ENCODE measurements at regions not wholly inside any gene's neighbourhood (a gene's known extent, or its start where the extent isn't known, plus 50 kb on each side); places are given as distances from the start of the nearest gene placed in this dataset.

- H3K4me2 ChIP-seq (ENCODE audit: low read length), result no peak overlapping the region
- H3K4me3 ChIP-seq (ENCODE audit: low read length), result no peak overlapping the region
- no peaks in the 10 kb centered on the region for H3K27me3 ChIP-seq (ENCODE audit: control insufficient read depth, insufficient read depth, low read length)
- H3K9me3 ChIP-seq (replicated peaks; ENCODE audit: low read length), result no peaks in the 10 kb centered on the region
- no peaks in the 10 kb centered on the region for H3K36me3 ChIP-seq (ENCODE audit: insufficient read depth, low read length)
- no peak overlapping the region for H3K9ac ChIP-seq (ENCODE audit: low read depth, low read length)
- peaks cover 5% of the 10 kb centered on the region for H3K4me1 ChIP-seq (ENCODE audit: control insufficient read depth, insufficient read depth, low read length)
These were observed 386.6 kb upstream of the CPEB2 start for GRCh38 chr4:14615671-14616070.

- Histone ChIP-seq H3K4me2 (ENCODE audit: low read length) (no peak overlapping the region), H3K4me1 (ENCODE audit: control insufficient read depth, insufficient read depth, low read length) (peaks cover 5% of the 10 kb centered on the region), H3K27me3 (ENCODE audit: control insufficient read depth, insufficient read depth, low read length) (no peaks in the 10 kb centered on the region), H3K9ac (ENCODE audit: low read depth, low read length) (no peak overlapping the region), H3K4me3 (ENCODE audit: low read length) (no peak overlapping the region), H3K9me3 (replicated peaks; ENCODE audit: low read length) (no peaks in the 10 kb centered on the region), H3K36me3 (ENCODE audit: insufficient read depth, low read length) (no peaks in the 10 kb centered on the region)
These were observed 381.6 kb upstream of the CPEB2 start for GRCh38 chr4:14620567-14621141.

GRCh38 chr4:14621731-14622463 is 380.4 kb upstream of the CPEB2 start:
- no peaks in the 10 kb centered on the region for H3K27me3 ChIP-seq (ENCODE audit: control insufficient read depth, insufficient read depth, low read length)
- no peak overlapping the region for H3K9ac ChIP-seq (ENCODE audit: low read depth, low read length)
- H3K4me2 ChIP-seq (ENCODE audit: low read length), result no peak overlapping the region
- no peaks in the 10 kb centered on the region for H3K36me3 ChIP-seq (ENCODE audit: insufficient read depth, low read length)
- H3K4me1 ChIP-seq (ENCODE audit: control insufficient read depth, insufficient read depth, low read length), result peaks cover 5% of the 10 kb centered on the region
- H3K9me3 ChIP-seq (replicated peaks; ENCODE audit: low read length), result no peaks in the 10 kb centered on the region
- H3K4me3 ChIP-seq (ENCODE audit: low read length), result no peak overlapping the region

- Histone ChIP-seq H3K36me3 (ENCODE audit: insufficient read depth, low read length) (no peaks in the 10 kb centered on the region), H3K9ac (ENCODE audit: low read depth, low read length) (no peak overlapping the region), H3K4me3 (ENCODE audit: low read length) (no peak overlapping the region), H3K4me1 (ENCODE audit: control insufficient read depth, insufficient read depth, low read length) (no peaks in the 10 kb centered on the region), H3K27me3 (ENCODE audit: control insufficient read depth, insufficient read depth, low read length) (no peaks in the 10 kb centered on the region), H3K4me2 (ENCODE audit: low read length) (no peak overlapping the region), H3K9me3 (replicated peaks; ENCODE audit: low read length) (no peaks in the 10 kb centered on the region)
These were observed 375.2 kb upstream of the CPEB2 start for GRCh38 chr4:14627038-14627437.

GRCh38 chr4:14631806-14632440 is 370.4 kb upstream of the CPEB2 start:
- no peaks in the 10 kb centered on the region for H3K27me3 ChIP-seq (ENCODE audit: control insufficient read depth, insufficient read depth, low read length)
- no peak overlapping the region for H3K9ac ChIP-seq (ENCODE audit: low read depth, low read length)
- peaks cover 5% of the 10 kb centered on the region for H3K4me1 ChIP-seq (ENCODE audit: control insufficient read depth, insufficient read depth, low read length)
- H3K9me3 ChIP-seq (replicated peaks; ENCODE audit: low read length), result no peaks in the 10 kb centered on the region
- H3K4me2 ChIP-seq (ENCODE audit: low read length), result no peak overlapping the region
- H3K36me3 ChIP-seq (ENCODE audit: insufficient read depth, low read length), result no peaks in the 10 kb centered on the region
- H3K4me3 ChIP-seq (ENCODE audit: low read length), result no peak overlapping the region

- no peak overlapping the region for H3K4me3 ChIP-seq (ENCODE audit: low read length)
- no peaks in the 10 kb centered on the region for H3K36me3 ChIP-seq (ENCODE audit: insufficient read depth, low read length)
- H3K4me2 ChIP-seq (ENCODE audit: low read length), result no peak overlapping the region
- no peaks in the 10 kb centered on the region for H3K9me3 ChIP-seq (replicated peaks; ENCODE audit: low read length)
- peaks cover 6% of the 10 kb centered on the region for H3K4me1 ChIP-seq (ENCODE audit: control insufficient read depth, insufficient read depth, low read length)
- H3K27me3 ChIP-seq (ENCODE audit: control insufficient read depth, insufficient read depth, low read length), result no peaks in the 10 kb centered on the region
- H3K9ac ChIP-seq (ENCODE audit: low read depth, low read length), result no peak overlapping the region
These were observed 365.7 kb upstream of the CPEB2 start for GRCh38 chr4:14636563-14636962.

GRCh38 chr4:14640476-14640875 is 361.8 kb upstream of the CPEB2 start:
- Histone ChIP-seq H3K27me3 (ENCODE audit: control insufficient read depth, insufficient read depth, low read length) (no peaks in the 10 kb centered on the region), H3K4me3 (ENCODE audit: low read length) (no peak overlapping the region), H3K4me1 (ENCODE audit: control insufficient read depth, insufficient read depth, low read length) (peaks cover 6% of the 10 kb centered on the region), H3K9me3 (replicated peaks; ENCODE audit: low read length) (no peaks in the 10 kb centered on the region), H3K9ac (ENCODE audit: low read depth, low read length) (no peak overlapping the region), H3K36me3 (ENCODE audit: insufficient read depth, low read length) (no peaks in the 10 kb centered on the region), H3K4me2 (ENCODE audit: low read length) (no peak overlapping the region)

GRCh38 chr4:14641871-14642270 is 360.4 kb upstream of the CPEB2 start:
- H3K9me3 ChIP-seq (replicated peaks; ENCODE audit: low read length), result no peaks in the 10 kb centered on the region
- no peak overlapping the region for H3K9ac ChIP-seq (ENCODE audit: low read depth, low read length)
- peaks cover 2% of the 10 kb centered on the region for H3K4me1 ChIP-seq (ENCODE audit: control insufficient read depth, insufficient read depth, low read length)
- H3K27me3 ChIP-seq (ENCODE audit: control insufficient read depth, insufficient read depth, low read length), result no peaks in the 10 kb centered on the region
- no peak overlapping the region for H3K4me2 ChIP-seq (ENCODE audit: low read length)
- no peak overlapping the region for H3K4me3 ChIP-seq (ENCODE audit: low read length)
- H3K36me3 ChIP-seq (ENCODE audit: insufficient read depth, low read length), result no peaks in the 10 kb centered on the region

- Histone ChIP-seq H3K36me3 (ENCODE audit: insufficient read depth, low read length) (no peaks in the 10 kb centered on the region), H3K4me2 (ENCODE audit: low read length) (no peak overlapping the region)
These were observed 357.6 kb upstream of the CPEB2 start for GRCh38 chr4:14644580-14645282.

GRCh38 chr4:14646831-14647230 is 355.4 kb upstream of the CPEB2 start:
- Histone ChIP-seq H3K9ac (ENCODE audit: low read depth, low read length) (no peak overlapping the region), H3K4me3 (ENCODE audit: low read length) (no peak overlapping the region), H3K36me3 (ENCODE audit: insufficient read depth, low read length) (no peaks in the 10 kb centered on the region), H3K4me1 (ENCODE audit: control insufficient read depth, insufficient read depth, low read length) (no peaks in the 10 kb centered on the region), H3K4me2 (ENCODE audit: low read length) (no peak overlapping the region), H3K27me3 (ENCODE audit: control insufficient read depth, insufficient read depth, low read length) (no peaks in the 10 kb centered on the region), H3K9me3 (replicated peaks; ENCODE audit: low read length) (peaks cover 6% of the 10 kb centered on the region)

More at GRCh38 chr4:14644580-14645282, 357.6 kb upstream of the CPEB2 start:
- no peaks in the 10 kb centered on the region for H3K9me3 ChIP-seq (replicated peaks; ENCODE audit: low read length)
- no peak overlapping the region for H3K9ac ChIP-seq (ENCODE audit: low read depth, low read length)
- H3K27me3 ChIP-seq (ENCODE audit: control insufficient read depth, insufficient read depth, low read length), result no peaks in the 10 kb centered on the region
- H3K4me3 ChIP-seq (ENCODE audit: low read length), result no peak overlapping the region
- no peaks in the 10 kb centered on the region for H3K4me1 ChIP-seq (ENCODE audit: control insufficient read depth, insufficient read depth, low read length)

GRCh38 chr4:14650127-14650526 is 352.2 kb upstream of the CPEB2 start:
- Histone ChIP-seq H3K4me3 (ENCODE audit: low read length) (no peak overlapping the region), H3K27me3 (ENCODE audit: control insufficient read depth, insufficient read depth, low read length) (no peaks in the 10 kb centered on the region), H3K36me3 (ENCODE audit: insufficient read depth, low read length) (no peaks in the 10 kb centered on the region), H3K9ac (ENCODE audit: low read depth, low read length) (no peak overlapping the region), H3K4me2 (ENCODE audit: low read length) (no peak overlapping the region), H3K4me1 (ENCODE audit: control insufficient read depth, insufficient read depth, low read length) (no peaks in the 10 kb centered on the region), H3K9me3 (replicated peaks; ENCODE audit: low read length) (peaks cover 6% of the 10 kb centered on the region)
